GM12891 (cell line): ENCODE measurements at regions not wholly inside any gene's neighbourhood (a gene's known extent, or its start where the extent isn't known, plus 50 kb on each side); places are given as distances from the start of the nearest gene placed in this dataset.

Experiments used
- DNase-seq: peaks from one replicate; pipeline ENCODE4 v3.0.0; 2011; ENCODE audit warnings: low spot score; ENCODE audit not compliant: insufficient read length
- FAIRE-seq: peaks from 2 replicates; lab custom pipeline; 2011; peaks lifted over from hg19 to GRCh38; lab: Jason Lieb, UNC
- PAX5 ChIP-seq: IDR thresholded peaks from 2 replicates; pipeline ENCODE4 v1.6.1; 2011; ENCODE audit warnings: low read length, moderate library complexity, mild to moderate bottlenecking; ENCODE audit not compliant: insufficient read depth, severe bottlenecking
- POLR2A ChIP-seq: IDR thresholded peaks from 2 replicates; pipeline ENCODE4 v1.6.1; 2011; ENCODE audit warnings: low read depth, low read length, control low read depth
- POLR2AphosphoS5 ChIP-seq: IDR thresholded peaks from 2 replicates; pipeline ENCODE4 v1.6.1; 2011; ENCODE audit warnings: low read depth, low read length, control low read depth
- POU2F2 ChIP-seq: IDR thresholded peaks from 2 replicates; pipeline ENCODE4 v1.6.1; 2011; ENCODE audit warnings: low read depth, mild to moderate bottlenecking, control low read depth, low read length, moderate library complexity
- SPI1 ChIP-seq: IDR thresholded peaks from 2 replicates; pipeline ENCODE4 v1.6.1; 2011; ENCODE audit warnings: low read depth, low read length, control low read depth
- TAF1 ChIP-seq: IDR thresholded peaks from 2 replicates; pipeline ENCODE4 v1.6.1; 2011; ENCODE audit warnings: low read depth, low read length, control low read depth

DNA sequence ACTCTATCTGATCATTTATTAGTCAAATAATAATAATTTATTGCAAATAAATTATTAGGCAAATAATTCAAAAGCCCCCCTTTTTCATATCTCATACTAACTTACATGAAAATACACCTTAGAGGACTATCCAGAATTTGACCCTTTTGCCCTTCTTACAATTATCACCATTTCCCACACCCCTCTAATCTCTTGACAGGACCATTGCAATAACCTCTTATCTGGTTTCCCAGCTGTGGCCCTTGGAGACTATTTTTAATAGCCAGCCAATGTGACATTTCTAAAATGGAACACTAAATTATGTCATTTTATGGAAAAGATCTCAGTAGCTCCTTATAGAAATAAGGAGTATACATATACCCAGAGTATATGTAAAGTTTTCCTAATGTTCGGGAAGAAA, 588.4 kb upstream of the COX7C start:
- TF ChIP-seq POU2F2: no peak
- no peak for TF ChIP-seq TAF1
- no peak for TF ChIP-seq POLR2AphosphoS5
- no peak for TF ChIP-seq POLR2A
- TF ChIP-seq SPI1: no peak
- TF ChIP-seq PAX5: no peak
- FAIRE-seq (no peak), DNase-seq (no peak)

DNA sequence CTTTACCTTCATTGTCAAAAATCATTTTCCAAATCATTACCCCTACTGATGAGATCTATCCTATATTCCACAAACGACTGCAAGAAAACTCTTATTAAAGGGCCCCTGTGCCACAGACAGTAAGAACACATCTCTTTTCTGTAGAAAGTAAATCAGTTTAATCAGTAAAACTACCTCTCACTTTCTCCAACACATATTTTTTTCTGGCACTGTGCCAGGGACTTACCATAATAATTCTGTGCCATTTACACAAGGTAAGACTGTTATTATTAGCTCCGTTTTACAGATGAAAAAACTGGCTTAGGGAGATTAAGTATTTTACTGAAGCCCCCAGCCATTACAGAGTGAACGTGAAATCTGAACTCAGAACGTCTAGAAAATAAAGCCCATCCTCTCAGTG, 587.0 kb upstream of the COX7C start:
- no peak for FAIRE-seq
- no peak for DNase-seq

DNA sequence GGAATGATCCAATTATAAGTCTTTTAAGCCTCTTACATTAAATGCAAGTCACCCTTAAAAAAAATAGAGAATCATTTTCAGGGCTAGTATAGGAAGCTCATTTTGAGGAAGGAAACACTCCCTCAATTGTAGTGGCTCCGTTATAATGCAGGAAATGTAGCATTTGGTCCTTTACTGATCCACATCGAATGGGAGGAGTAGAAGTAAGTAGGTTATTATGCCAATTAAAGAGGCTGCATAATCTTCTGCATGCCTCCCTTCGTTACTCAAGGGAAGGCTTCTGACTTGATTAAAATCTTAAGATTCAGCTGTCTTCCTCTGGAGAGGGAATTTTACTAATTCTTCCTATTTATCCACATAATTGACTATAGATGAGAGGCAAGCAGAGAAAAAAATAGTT, 579.2 kb upstream of the COX7C start:
- TF ChIP-seq PAX5 (no peak), POU2F2 (no peak), SPI1 (no peak), POLR2A (no peak), POLR2AphosphoS5 (no peak), TAF1 (no peak)
- no peak for FAIRE-seq
- DNase-seq: no peak

More for the DNA sequence above, 587.0 kb upstream of the COX7C start:
- no peak for TF ChIP-seq POU2F2
- TF ChIP-seq POLR2A: no peak
- TF ChIP-seq TAF1: no peak
- TF ChIP-seq POLR2AphosphoS5: no peak

DNA sequence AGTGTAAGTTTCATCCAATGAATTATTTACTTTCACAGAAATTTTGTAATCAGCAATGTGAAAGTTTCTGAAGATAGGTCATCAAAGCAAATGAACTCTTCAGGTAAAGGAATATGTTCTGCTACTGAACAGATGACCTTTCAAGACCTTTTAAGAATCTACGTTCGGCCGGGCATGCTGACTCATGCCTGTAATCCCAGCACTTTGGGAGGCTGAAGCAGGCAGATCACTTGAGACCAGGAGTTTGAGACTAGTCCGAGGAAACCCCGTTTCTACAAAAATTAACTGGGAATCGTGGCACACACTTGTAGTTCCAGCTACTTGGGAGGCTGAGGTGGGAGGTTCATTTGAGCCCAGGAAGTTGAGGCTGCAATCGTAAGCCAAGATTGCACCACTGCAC, 578.4 kb upstream of the COX7C start:
- TF ChIP-seq SPI1 (no peak), PAX5 (no peak), POLR2A (no peak), POLR2AphosphoS5 (no peak), TAF1 (no peak), POU2F2 (no peak)
- DNase-seq (no peak), FAIRE-seq (no peak)

DNA sequence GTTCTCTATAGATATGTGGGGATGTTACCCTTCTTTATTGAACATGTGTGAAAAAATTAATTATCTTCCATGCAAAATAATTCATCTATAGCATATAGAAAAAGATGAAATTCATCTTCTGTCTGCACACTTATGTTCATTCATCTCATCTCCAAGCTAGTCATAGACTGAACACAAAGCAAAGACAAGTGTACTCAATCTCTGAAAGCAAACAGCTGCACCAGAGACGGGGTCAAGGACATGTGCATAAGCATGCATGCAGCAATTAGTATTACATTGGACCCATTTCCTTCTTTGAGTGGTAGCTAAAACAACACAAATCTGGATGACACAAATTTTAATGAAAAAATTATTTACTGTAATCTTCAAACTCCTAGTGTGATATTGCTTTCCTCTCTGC, 547.0 kb upstream of the COX7C start:
- FAIRE-seq (no peak), DNase-seq (no peak)
- no peak for TF ChIP-seq PAX5
- TF ChIP-seq POLR2AphosphoS5: no peak
- TF ChIP-seq SPI1: no peak
- TF ChIP-seq POLR2A: no peak
- TF ChIP-seq POU2F2: no peak
- no peak for TF ChIP-seq TAF1

DNA sequence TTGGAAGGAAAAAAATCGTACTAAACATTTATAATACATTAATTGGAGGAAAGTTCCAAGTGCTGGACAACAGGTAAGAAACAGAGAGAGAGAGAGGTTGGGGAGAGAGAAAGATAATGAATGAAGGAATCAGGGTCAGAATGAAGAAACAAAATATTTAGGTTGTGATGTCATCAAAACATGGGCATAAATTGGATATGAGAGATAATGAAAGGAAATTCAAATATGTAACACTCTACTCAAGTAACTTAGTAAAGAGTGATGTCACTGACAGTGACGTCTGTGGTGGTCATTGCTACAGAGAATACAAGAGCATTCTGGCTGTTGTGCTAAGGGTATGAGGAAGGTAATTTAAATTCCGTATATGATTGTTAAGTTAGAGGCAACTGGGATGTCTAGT, 543.4 kb upstream of the COX7C start:
- DNase-seq (no peak), FAIRE-seq (no peak)
- TF ChIP-seq POLR2AphosphoS5: no peak
- no peak for TF ChIP-seq SPI1
- no peak for TF ChIP-seq TAF1
- TF ChIP-seq POLR2A: no peak
- no peak for TF ChIP-seq POU2F2
- TF ChIP-seq PAX5: no peak

DNA sequence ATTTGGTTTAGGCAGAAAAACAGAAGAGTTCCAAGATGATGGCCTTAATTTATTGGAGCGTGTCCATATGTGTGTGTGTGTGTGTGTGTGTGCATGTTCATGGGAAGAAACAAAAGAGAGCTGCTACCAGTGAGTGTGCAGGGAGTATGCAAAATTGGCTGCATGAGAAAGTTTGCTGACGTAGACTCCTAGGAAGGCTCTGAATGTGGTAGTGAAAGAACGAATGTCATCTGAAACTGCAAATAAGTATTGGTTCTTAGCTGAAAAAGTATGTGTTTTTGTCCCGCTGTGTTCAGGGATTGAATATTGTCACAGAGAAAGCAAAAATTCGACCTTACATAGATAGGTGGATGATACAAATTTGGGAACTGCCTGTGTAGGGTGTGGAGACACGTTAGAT, 542.6 kb upstream of the COX7C start:
- no peak for FAIRE-seq
- TF ChIP-seq SPI1: no peak
- TF ChIP-seq TAF1: no peak
- no peak for TF ChIP-seq POLR2AphosphoS5
- no peak for TF ChIP-seq POLR2A
- no peak for TF ChIP-seq POU2F2
- TF ChIP-seq PAX5: no peak
- no peak for DNase-seq

DNA sequence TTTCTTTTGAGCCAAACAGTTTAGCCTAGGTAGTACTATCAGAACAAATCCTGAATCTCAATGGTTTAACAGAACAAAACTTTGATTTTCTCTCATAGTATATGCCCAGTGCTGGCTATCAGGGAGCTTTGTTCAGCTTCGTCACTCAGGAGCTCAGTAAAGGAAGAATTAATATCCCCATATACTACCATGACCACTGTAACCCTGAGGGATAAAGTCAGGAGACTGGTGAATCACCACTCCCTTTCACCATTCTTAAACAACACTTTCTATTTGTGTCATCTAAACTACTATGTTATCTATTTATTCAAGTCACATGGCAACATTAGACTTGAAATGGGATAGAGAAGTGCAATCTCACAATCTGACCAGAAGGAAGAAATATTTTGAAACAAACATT, 522.6 kb upstream of the COX7C start:
- DNase-seq (no peak), FAIRE-seq (no peak)
- TF ChIP-seq TAF1 (no peak), SPI1 (no peak), POLR2A (no peak), PAX5 (no peak), POU2F2 (no peak), POLR2AphosphoS5 (no peak)

DNA sequence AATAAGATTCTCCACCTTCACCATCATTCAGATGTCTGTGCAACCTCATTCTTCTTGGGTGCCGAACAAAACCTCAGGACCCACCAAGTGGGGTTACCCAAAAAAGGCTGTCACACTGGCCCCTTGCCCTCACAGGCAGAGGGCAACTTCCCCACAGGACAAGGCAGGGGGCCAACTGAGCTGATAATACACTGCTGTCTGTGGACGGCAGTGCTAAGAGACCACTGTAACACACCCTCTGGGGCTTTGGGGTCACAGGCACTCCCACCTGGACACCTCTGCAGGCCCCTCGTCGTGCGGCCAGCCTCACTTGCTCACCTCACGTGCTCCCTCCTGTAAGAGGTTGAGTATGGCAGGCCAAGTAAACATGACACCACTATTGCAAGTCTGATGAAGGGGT, 515.8 kb upstream of the COX7C start:
- TF ChIP-seq PAX5: no peak
- no peak for TF ChIP-seq POU2F2
- TF ChIP-seq POLR2A: no peak
- no peak for TF ChIP-seq POLR2AphosphoS5
- TF ChIP-seq TAF1: no peak
- no peak for TF ChIP-seq SPI1
- DNase-seq (no peak), FAIRE-seq (no peak)

DNA sequence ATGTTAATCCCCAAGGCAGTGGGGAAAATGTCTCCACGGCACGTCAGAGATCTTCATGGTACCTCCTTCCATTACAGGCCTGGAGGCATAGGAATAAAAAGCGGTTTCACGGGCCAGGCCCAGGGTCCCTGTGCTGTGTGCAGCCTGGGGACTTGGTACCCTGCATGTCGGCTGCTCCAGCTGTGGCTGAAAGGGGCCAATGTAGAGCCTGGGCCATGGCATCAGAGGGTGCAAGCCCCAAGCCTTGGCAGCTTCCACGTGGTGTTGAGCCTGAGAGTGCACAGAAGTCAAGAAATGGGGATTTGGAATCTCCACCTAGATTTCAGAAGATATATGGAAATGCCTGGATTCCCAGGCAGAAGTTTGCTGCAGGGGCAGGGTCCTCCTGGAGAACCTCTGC, 508.9 kb upstream of the COX7C start:
- no peak for TF ChIP-seq PAX5
- TF ChIP-seq SPI1: no peak
- TF ChIP-seq POLR2AphosphoS5: no peak
- TF ChIP-seq POU2F2: no peak
- FAIRE-seq (no peak), DNase-seq (no peak)

DNA sequence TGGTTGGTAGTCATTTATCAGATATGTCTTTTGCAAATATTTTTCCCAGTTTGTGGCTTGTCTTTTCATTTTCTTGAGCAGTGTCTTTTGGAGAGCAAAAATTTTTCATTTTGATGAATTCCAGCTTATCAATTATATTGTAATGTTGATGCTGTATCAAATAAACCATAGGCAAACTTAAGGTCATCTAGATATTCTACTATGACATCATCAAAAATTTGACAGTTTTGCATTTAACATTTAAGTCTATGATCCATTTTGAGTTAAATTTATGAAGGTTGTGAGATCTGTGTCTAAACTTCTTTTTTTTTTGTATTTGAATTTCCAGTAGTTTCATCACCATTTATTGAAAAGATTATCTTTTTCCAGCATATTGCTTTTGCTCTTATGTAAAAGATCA, 505.5 kb upstream of the COX7C start:
- DNase-seq (no peak), FAIRE-seq (no peak)
- TF ChIP-seq POLR2A: no peak
- TF ChIP-seq PAX5: no peak
- no peak for TF ChIP-seq POU2F2
- TF ChIP-seq POLR2AphosphoS5: no peak
- TF ChIP-seq SPI1: no peak
- TF ChIP-seq TAF1: no peak

DNA sequence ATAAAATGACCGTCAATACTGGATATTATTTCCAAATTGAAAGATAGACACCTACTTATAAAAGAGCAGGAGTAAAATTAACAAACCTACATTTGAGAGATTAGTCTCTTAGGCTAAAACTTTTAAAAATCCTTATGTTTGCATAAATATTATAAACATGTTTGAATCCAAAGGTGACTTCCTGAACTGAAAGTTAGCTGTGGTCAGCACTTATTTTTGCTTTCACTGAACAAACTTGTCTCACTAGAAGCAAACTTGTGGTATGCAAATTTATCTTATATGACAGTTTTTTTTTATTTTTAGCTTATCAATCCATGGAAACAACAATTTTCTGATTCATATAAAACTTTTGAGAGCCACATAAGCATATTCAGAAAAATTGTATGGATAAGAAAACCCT, 502.6 kb upstream of the COX7C start:
- TF ChIP-seq PAX5 (no peak), POLR2A (no peak), TAF1 (no peak), POU2F2 (no peak), POLR2AphosphoS5 (no peak), SPI1 (no peak)
- DNase-seq (no peak), FAIRE-seq (no peak)
